GM21786 (cell line): ENCODE measurements at regions not wholly inside any gene's neighbourhood (a gene's known extent, or its start where the extent isn't known, plus 50 kb on each side); places are given as distances from the start of the nearest gene placed in this dataset.
"Not testable (repeated sequence)": the region's sequence is repeated elsewhere in the genome, so short reads cannot be mapped to it uniquely, and the experiment has no call there.

Experiments used
- ATAC-seq: cut with Tn5 transposase; IDR thresholded peaks from one replicate; pipeline ENCODE4 v1.9.1; 2021; ENCODE audit not compliant: unreplicated experiment

- no peak for ATAC-seq
Measured at GRCh38 chr10:130933008-130933390, 378.5 kb downstream of the TCERG1L start.

- ATAC-seq, result no peak
Measured at GRCh38 chr10:130934293-130935127, 377.0 kb downstream of the TCERG1L start.

- ATAC-seq, result no peak
Measured at GRCh38 chr10:130935128-130935439, 376.4 kb downstream of the TCERG1L start.

- ATAC-seq, result no peak
Measured at GRCh38 chr10:130935897-130936550, 375.5 kb downstream of the TCERG1L start.

- no peak for ATAC-seq
Measured at GRCh38 chr10:130936851-130937250, 374.7 kb downstream of the TCERG1L start.

GRCh38 chr10:130938051-130938450, 373.5 kb downstream of the TCERG1L start:
- ATAC-seq, result no peak

- ATAC-seq, result not testable (repeated sequence)
Measured at GRCh38 chr10:130938891-130939290, 372.6 kb downstream of the TCERG1L start.

GRCh38 chr10:130941886-130942285, 369.6 kb downstream of the TCERG1L start:
- ATAC-seq, result no peak

GRCh38 chr10:130952086-130952485, 359.4 kb downstream of the TCERG1L start:
- ATAC-seq, result no peak

GRCh38 chr10:130954326-130954905, 357.1 kb downstream of the TCERG1L start:
- ATAC-seq, result no peak

GRCh38 chr10:130956251-130956650, 355.3 kb downstream of the TCERG1L start:
- ATAC-seq, result no peak

GRCh38 chr10:130957423-130957822, 354.1 kb downstream of the TCERG1L start:
- no peak for ATAC-seq

- ATAC-seq, result no peak
Measured at GRCh38 chr10:130958003-130958402, 353.5 kb downstream of the TCERG1L start.

- no peak for ATAC-seq
Measured at GRCh38 chr10:130958981-130959751, 352.4 kb downstream of the TCERG1L start.

- no peak for ATAC-seq
Measured at GRCh38 chr10:130959752-130960195, 351.7 kb downstream of the TCERG1L start.

- no peak for ATAC-seq
Measured at GRCh38 chr10:130960531-130960930, 351.0 kb downstream of the TCERG1L start.

- ATAC-seq, result no peak
Measured at GRCh38 chr10:130961506-130962239, 349.8 kb downstream of the TCERG1L start.

GRCh38 chr10:130962240-130963051, 349.1 kb downstream of the TCERG1L start:
- ATAC-seq, result no peak

- no peak for ATAC-seq
Measured at GRCh38 chr10:130963052-130963393, 348.5 kb downstream of the TCERG1L start.
